ENCODE measurements at regions not wholly inside any gene's neighbourhood (a gene's known extent, or its start where the extent isn't known, plus 50 kb on each side); places are given as distances from the start of the nearest gene placed in this dataset.

- Histone ChIP-seq H3K9me3 (no peaks in the 10 kb centered on the region), H3K36me3 (no peaks in the 10 kb centered on the region), H3K4me3 (no peak overlapping the region), H3K4me1 (peaks cover 0 to 4% of the 10 kb centered on the region in 2 donors), H3K27ac (no peak overlapping the region), H3K27me3 (no peaks in the 10 kb centered on the region)
- TF ChIP-seq, protein P1, sequence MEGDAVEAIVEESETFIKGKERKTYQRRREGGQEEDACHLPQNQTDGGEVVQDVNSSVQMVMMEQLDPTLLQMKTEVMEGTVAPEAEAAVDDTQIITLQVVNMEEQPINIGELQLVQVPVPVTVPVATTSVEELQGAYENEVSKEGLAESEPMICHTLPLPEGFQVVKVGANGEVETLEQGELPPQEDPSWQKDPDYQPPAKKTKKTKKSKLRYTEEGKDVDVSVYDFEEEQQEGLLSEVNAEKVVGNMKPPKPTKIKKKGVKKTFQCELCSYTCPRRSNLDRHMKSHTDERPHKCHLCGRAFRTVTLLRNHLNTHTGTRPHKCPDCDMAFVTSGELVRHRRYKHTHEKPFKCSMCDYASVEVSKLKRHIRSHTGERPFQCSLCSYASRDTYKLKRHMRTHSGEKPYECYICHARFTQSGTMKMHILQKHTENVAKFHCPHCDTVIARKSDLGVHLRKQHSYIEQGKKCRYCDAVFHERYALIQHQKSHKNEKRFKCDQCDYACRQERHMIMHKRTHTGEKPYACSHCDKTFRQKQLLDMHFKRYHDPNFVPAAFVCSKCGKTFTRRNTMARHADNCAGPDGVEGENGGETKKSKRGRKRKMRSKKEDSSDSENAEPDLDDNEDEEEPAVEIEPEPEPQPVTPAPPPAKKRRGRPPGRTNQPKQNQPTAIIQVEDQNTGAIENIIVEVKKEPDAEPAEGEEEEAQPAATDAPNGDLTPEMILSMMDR (IDR thresholded peaks at IDR 0.05) = no peak
- DNase-seq (ENCODE audit: low spot score) = no peak
These were observed 50.5 kb upstream of the GUCY1A1 start for GRCh38 chr4:155616117-155616516.

GRCh38 chr4:155615081-155615887, 51.4 kb upstream of the GUCY1A1 start:
- Histone ChIP-seq H3K36me3 (no peaks in the 10 kb centered on the region), H3K27ac (peak overlapping the region in 1 of 2 donors; percentile 3), H3K4me1 (peaks cover 0 to 4% of the 10 kb centered on the region in 2 donors), H3K27me3 (no peaks in the 10 kb centered on the region), H3K9me3 (no peaks in the 10 kb centered on the region), H3K4me3 (peak overlapping the region in 1 of 2 donors; percentile 7)
- TF ChIP-seq, protein P1 (IDR thresholded peaks at IDR 0.05) = no peak
- no peak for DNase-seq (ENCODE audit: low spot score)

DNA sequence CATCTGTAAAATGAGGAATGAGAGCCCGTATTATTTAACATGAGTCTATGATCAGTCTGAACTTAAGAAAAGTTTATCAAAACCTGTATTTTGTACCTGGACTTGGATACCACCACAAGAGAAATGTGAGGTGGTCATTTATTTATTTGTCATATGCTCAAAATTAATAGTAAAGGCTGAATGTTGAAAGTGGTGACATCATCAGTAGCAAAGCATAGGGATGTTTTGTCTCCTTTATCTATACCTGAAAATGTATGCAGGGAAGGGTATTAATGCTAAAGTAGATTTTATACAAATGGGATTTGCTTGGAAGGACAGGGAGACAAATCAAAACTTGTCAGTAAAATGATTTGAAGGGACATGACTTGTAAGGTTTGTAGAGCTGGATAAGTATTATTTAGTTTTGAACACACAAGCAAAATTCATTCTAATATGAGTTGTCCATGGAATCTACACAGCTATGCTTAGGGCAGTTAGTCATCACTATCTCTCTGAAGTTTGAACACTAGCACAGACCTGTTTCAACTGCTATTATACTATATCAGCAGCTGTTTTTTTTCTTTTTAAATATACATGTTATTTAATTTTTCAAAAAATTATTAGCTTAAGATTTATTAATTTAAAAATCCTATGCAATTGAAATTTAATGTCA, 52.4 kb upstream of the GUCY1A1 start:
- H3K27ac ChIP-seq = no peak overlapping the region
- no peaks in the 10 kb centered on the region for H3K27me3 ChIP-seq
- DNase-seq (ENCODE audit: low spot score) = no peak
- TF ChIP-seq, protein P1 (IDR thresholded peaks at IDR 0.05) = no peak
- no peak overlapping the region for H3K4me3 ChIP-seq
- no peaks in the 10 kb centered on the region for H3K36me3 ChIP-seq
- H3K9me3 ChIP-seq = no peaks in the 10 kb centered on the region
- H3K4me1 ChIP-seq = peaks cover 0 to 4% of the 10 kb centered on the region in 2 donors

DNA sequence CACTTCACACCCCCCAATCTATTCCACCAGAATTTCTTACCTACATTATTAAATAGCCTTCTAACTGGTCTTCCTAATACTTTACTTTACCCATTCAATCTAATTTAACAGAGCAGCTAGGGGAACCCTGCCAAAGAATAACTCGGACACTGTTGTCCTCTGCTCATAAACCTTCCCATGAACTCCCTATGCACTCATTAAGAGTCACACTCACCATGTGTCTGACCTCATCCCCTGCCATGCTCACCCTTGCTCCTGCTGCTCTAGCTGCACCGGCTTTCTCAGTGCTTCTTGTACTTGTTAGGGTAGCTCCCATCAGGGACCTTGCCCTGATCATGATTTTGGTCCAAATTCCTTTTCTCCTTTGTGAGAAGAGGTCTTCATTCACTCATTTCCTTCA, 54.6 kb upstream of the GUCY1A1 start:
- no peaks in the 10 kb centered on the region for H3K9me3 ChIP-seq
- H3K27me3 ChIP-seq = no peaks in the 10 kb centered on the region
- no peak overlapping the region for H3K27ac ChIP-seq
- H3K36me3 ChIP-seq = no peaks in the 10 kb centered on the region
- no peak overlapping the region for H3K4me3 ChIP-seq
- no peak for DNase-seq (ENCODE audit: low spot score)
- H3K4me1 ChIP-seq = peaks cover 0 to 11% of the 10 kb centered on the region in 2 donors
- TF ChIP-seq, protein P1 (IDR thresholded peaks at IDR 0.05) = no peak

GRCh38 chr4:155611501-155611900, 55.1 kb upstream of the GUCY1A1 start:
- TF ChIP-seq, protein P1 (IDR thresholded peaks at IDR 0.05) = no peak
- Histone ChIP-seq H3K27ac (no peak overlapping the region), H3K4me3 (no peak overlapping the region), H3K27me3 (no peaks in the 10 kb centered on the region), H3K9me3 (no peaks in the 10 kb centered on the region), H3K36me3 (no peaks in the 10 kb centered on the region), H3K4me1 (peaks cover 0 to 11% of the 10 kb centered on the region in 2 donors)
- no peak for DNase-seq (ENCODE audit: low spot score)
